ENCODE measurements at regions not wholly inside any gene's neighbourhood (a gene's known extent, or its start where the extent isn't known, plus 50 kb on each side); places are given as distances from the start of the nearest gene placed in this dataset.

GRCh38 chr10:113317489-113317888 is 235.4 kb upstream of the HABP2 start:
- no peaks in the 10 kb centered on the region for H4K20me1 ChIP-seq (ENCODE audit: insufficient read depth)
- no peaks in the 10 kb centered on the region for H3K79me2 ChIP-seq (ENCODE audit: insufficient read depth, low read length)
- intact Hi-C loops (cut with micrococcal nuclease) = no loop called here
- CTCF ChIA-PET = interaction anchor here (1.8 kb wide), 1 partner anchor 16 kb away, joined by 6 read pairs; no protein-coding TSS in a partner anchor
- no peak overlapping the region for H3K4me3 ChIP-seq (replicated peaks in 1 of 2; ENCODE audit: low read depth in 1 of 2, low read length in 2 of 2)
- DNase-seq (ENCODE audit: low read depth, low spot score) (no peak), ATAC-seq (no peak)
- POLR2A ChIA-PET = no interaction called here
- RAD21 ChIA-PET (ENCODE audit: low non-redundant PET in 1 of 2, low total read pairs in 2 of 2, uncharacterized antibody in 2 of 2, unreplicated experiment in 2 of 2) = no interaction called here
- H3K9me2 ChIP-seq (ENCODE audit: insufficient read depth) = no peaks in the 10 kb centered on the region
- H3K4me2 ChIP-seq (ENCODE audit: low read length) = no peak overlapping the region
- H3K27me3 ChIP-seq (ENCODE audit: insufficient read depth, low read length) = no peaks in the 10 kb centered on the region
- BruUV-seq (replicated peaks) = no TSS peak
- peaks cover 0 to 8% of the 10 kb centered on the region in 2 experiments; a peak in 2 of 4 replicates for H3K4me1 ChIP-seq (ENCODE audit: control insufficient read depth in 1 of 2, insufficient read depth in 2 of 2, low read length in 2 of 2)
- no peak overlapping the region for H3K9ac ChIP-seq (ENCODE audit: low read length)
- H2AFZ ChIP-seq (ENCODE audit: low read depth, low read length, poor library complexity, severe bottlenecking) = no peak overlapping the region
- TF ChIP-seq CBX3 (IDR thresholded peaks at IDR 0.05; ENCODE audit: low read depth) (no peak), CEBPB (IDR thresholded peaks at IDR 0.05; ENCODE audit: low read depth) (no peak), EZH2phosphoT487 (IDR thresholded peaks at IDR 0.05; ENCODE audit: borderline replicate concordance) (no peak), POLR2A (IDR thresholded peaks at IDR 0.05; ENCODE audit: borderline replicate concordance, extremely low read depth, insufficient read depth, insufficient read length) (no peak), ZFX (IDR thresholded peaks at IDR 0.05) (no peak), CTCF (IDR thresholded peaks at IDR 0.05 in 2 of 3, conservative IDR thresholded peaks at IDR 0.05 in 1 of 3; ENCODE audit: borderline replicate concordance in 1 of 3, insufficient read depth in 1 of 3, low read depth in 2 of 3, low read length in 2 of 3) (no peak), REST (IDR thresholded peaks at IDR 0.05; ENCODE audit: low read depth) (no peak), YY1 (IDR thresholded peaks at IDR 0.05; ENCODE audit: extremely low read depth, insufficient replicate concordance, low read depth, low read length) (no peak)
- H3K27ac ChIP-seq (ENCODE audit: low read depth, low read length) = no peak overlapping the region
- H3K9me3 ChIP-seq (ENCODE audit: control insufficient read depth in 1 of 2, insufficient read depth in 1 of 2, low read depth in 1 of 2, low read length in 2 of 2) = no peaks in the 10 kb centered on the region
- no peaks in the 10 kb centered on the region for H3K36me3 ChIP-seq (ENCODE audit: control insufficient read depth in 1 of 2, insufficient read depth in 2 of 2, low read length in 2 of 2)
